D721Med (cell line): ENCODE measurements at regions not wholly inside any gene's neighbourhood (a gene's known extent, or its start where the extent isn't known, plus 50 kb on each side); places are given as distances from the start of the nearest gene placed in this dataset.

Experiments used
- DNase-seq: peaks from one replicate; pipeline ENCODE4 v3.0.0; 2011; ENCODE audit warnings: low spot score; ENCODE audit not compliant: insufficient read length
- FAIRE-seq: peaks from 2 replicates; lab custom pipeline; 2011; peaks lifted over from hg19 to GRCh38; lab: Jason Lieb, UNC
- TF ChIP-seq, protein P1 (sequence below): IDR thresholded peaks from 2 replicates; pipeline ENCODE4 v1.5.1; 2012; ENCODE audit warnings: mild to moderate bottlenecking, control low read depth; ENCODE audit not compliant: insufficient read depth; ENCODE audit errors: missing control alignments

DNA sequence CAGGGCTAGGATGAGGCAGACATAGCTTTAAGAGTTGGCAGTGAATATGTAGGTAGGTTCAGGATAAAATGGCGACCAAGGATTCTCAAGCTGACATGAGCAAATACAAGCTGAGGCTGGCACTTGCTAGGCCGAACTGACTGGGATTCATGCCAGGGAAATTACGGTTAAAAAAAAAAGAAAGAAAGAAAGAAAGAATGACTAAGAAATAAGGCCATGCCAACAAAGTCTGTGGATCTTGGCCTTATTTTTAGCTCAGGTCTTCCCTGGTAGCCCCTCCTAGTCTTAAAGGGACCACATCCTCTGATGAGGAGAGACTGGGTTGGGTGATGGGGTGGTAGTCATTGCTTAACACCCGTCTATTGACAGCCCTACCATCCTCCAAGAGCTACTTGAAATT lies 64.4 kb upstream of the KLHL13 start:
- TF ChIP-seq, protein P1, sequence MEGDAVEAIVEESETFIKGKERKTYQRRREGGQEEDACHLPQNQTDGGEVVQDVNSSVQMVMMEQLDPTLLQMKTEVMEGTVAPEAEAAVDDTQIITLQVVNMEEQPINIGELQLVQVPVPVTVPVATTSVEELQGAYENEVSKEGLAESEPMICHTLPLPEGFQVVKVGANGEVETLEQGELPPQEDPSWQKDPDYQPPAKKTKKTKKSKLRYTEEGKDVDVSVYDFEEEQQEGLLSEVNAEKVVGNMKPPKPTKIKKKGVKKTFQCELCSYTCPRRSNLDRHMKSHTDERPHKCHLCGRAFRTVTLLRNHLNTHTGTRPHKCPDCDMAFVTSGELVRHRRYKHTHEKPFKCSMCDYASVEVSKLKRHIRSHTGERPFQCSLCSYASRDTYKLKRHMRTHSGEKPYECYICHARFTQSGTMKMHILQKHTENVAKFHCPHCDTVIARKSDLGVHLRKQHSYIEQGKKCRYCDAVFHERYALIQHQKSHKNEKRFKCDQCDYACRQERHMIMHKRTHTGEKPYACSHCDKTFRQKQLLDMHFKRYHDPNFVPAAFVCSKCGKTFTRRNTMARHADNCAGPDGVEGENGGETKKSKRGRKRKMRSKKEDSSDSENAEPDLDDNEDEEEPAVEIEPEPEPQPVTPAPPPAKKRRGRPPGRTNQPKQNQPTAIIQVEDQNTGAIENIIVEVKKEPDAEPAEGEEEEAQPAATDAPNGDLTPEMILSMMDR: no peak
- no peak for DNase-seq
- FAIRE-seq: no peak

DNA sequence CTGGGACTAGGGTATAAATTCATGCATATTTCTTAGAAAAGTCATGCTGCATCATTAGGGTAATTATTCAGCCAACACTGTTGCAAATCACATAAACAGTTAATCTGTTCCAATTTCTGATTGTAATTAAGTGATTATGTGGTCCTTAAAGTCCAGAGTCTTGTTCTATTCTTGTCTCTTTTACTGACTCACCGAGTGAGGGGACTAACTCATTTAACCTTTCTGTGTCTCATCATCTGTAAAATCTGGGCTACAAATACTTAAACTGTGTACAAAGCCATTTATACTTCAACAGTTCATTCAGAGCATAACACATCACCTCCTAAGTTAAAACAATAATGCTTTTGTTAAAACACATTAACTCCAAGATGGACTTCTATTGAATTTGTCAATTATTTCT lies 65.4 kb upstream of the KLHL13 start:
- DNase-seq (no peak), FAIRE-seq (no peak)
- TF ChIP-seq, protein P1: no peak

DNA sequence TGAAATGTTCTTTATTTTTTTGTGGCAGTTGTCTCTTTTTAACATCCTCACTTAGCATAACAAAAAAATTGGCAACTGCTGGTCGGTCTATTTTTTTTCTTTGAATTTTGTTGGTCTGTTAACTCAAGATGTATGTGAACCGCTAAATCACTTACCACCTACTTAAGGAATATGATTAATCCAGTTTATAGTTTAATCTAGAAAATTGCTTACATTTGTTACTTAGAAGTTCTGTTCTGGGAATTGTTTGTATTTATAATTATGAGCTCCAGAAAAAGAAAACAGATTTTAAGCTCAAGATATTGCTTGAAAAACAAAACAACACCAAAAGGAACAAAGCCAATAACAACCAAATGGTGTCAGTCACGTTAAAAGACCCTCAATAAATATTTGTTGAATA lies 66.1 kb upstream of the KLHL13 start:
- FAIRE-seq (no peak), DNase-seq (no peak)
- TF ChIP-seq, protein P1: no peak

DNA sequence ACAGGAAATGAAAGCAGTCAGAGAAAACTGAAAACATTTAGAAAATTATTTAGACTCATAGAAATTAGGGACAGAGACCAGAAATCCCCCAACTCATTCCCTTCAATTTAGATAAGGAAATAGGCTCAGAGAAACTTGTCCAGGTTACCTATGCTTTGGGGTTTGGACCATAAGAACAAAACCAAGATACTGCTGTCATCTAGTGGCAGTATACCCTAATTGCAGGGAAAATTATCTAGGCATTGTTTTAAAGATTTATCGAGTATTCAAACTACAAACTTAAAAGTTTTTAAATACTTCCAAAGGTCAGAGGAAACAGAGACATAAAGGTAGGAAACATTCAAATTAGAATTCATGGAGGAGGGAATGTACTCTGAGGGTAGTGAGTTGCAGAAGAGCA lies 67.0 kb upstream of the KLHL13 start:
- DNase-seq (no peak), FAIRE-seq (no peak)
- TF ChIP-seq, protein P1: no peak

DNA sequence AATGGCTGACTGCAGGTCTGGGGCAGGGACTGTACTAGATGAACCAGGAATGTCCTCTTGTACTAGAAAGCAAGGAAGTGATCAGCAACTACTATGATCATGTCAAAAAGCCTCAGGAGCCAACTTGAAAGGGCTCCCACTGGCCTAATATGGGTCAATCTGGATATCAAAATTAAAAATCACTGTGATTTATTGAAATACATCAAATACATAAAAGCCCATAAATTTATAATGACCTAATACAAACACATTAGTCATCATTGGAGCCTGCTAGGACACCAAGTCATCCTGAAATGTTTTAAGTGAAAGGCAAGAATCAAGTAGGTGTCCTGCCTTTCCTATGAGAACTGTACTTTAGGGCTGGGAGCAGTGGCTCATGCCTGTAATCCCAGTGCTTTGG lies 70.5 kb upstream of the KLHL13 start:
- no peak for FAIRE-seq
- TF ChIP-seq, protein P1: no peak

DNA sequence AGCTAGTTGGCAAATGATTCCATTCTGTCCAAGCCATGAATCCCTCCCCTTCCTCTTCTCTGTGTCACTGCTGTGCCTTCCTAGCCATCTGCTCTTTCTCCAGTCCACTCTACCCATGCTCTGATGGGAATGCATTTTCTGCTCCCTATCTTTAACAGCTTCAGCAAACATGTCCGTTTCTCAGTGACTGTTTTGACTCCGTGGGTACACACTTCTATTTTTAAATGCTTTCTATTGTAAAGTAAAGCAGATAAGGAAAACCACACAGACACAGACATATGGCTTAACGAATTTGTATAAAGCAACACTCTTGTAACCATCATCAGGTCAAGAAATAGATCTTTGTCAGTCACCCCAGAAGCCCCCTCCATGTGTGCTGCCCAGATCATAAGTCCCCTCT lies 72.4 kb upstream of the KLHL13 start:
- TF ChIP-seq, protein P1: no peak
- no peak for DNase-seq
- FAIRE-seq: no peak

More for the DNA sequence above, 70.5 kb upstream of the KLHL13 start:
- no peak for DNase-seq

DNA sequence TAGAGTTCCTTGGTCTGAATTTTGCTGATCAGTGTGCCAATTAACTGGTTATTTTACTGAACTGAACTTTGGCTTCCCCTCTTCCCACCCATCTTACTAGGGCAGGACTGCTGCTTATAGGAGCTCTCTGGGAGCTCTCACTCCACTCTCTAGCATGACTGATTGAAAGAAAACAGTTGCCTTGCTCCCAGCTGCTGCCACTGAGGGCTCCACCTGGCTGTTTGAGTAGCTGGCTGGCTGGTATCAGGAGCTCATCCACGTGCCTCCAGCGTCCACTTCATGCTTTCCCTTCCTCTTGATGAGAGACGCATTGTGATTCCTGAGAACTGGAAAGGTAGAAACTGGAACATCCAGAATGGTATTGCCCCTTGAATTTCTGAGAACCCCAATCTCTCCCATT lies 73.0 kb upstream of the KLHL13 start:
- TF ChIP-seq, protein P1: no peak
- no peak for FAIRE-seq
- DNase-seq: no peak
